HCT116 (cell line): ENCODE measurements at regions not wholly inside any gene's neighbourhood (a gene's known extent, or its start where the extent isn't known, plus 50 kb on each side); places are given as distances from the start of the nearest gene placed in this dataset.

Experiments
- ATAC-seq: fragments of 200-7000 bp; cut with Tn5 transposase; 2 replicates; pipeline ENCODE4 v1.9.1; 2020; ENCODE audit warnings: mild to moderate bottlenecking, moderate library complexity
- BruUV-seq: library from RNA; stranded (reverse); fragments of 400-500 nt; replicated peaks from 2 replicates; lab custom pipeline; 2021; lab: Mats Ljungman, UMichigan
- CTCF ChIA-PET: fragments of 300-600 bp; sonication (Branson Sonifier 250); formaldehyde crosslinking; loops from one replicate; lab custom pipeline; 2021; ENCODE audit warnings: antibody characterized with exemption; lab: Charles Lee
- POLR2A ChIA-PET: fragments of 300-600, 350-600 bp; sonication (Branson Sonifier 250); formaldehyde crosslinking; loops from one replicate; lab custom pipeline; 2021; ENCODE audit warnings: antibody characterized with exemption; lab: Charles Lee
- RAD21 ChIA-PET, 2 experiments: fragments of 300-600 bp; sonication (Branson Sonifier 250); formaldehyde crosslinking; loops; one replicate each; lab custom pipeline; 2023; ENCODE audit warnings: low total read pairs in 2 of 2; ENCODE audit not compliant: uncharacterized antibody in 2 of 2, unreplicated experiment in 2 of 2, low non-redundant PET in 1 of 2; lab: Charles Lee
- DNase-seq: peaks from one replicate; pipeline ENCODE4 v3.0.0-alpha.2; 2010; ENCODE audit warnings: low read depth, low spot score
- H2AFZ ChIP-seq: fragments of 200-600 bp; shearing (Covaris generic), sonication (generic); 2 replicates; pipeline ENCODE4 v1.6.1; 2017; ENCODE audit warnings: low read depth, mixed run types, mixed read lengths, antibody characterized with exemption, low read length; ENCODE audit not compliant: poor library complexity, severe bottlenecking
- H3K27ac ChIP-seq: 2 replicates; pipeline ENCODE4 v1.5.1; 2012; ENCODE audit warnings: low read depth, low read length
- H3K27me3 ChIP-seq: fragments of 200-600 bp; sonication (generic); 2 replicates; pipeline ENCODE4 v1.6.1; 2016; ENCODE audit warnings: mixed run types, low read length, mixed read lengths; ENCODE audit not compliant: insufficient read depth
- H3K36me3 ChIP-seq, 2 experiments: fragments of 200-500 bp in 1 of 2; fragments of 200-600 bp in 1 of 2; sonication (Bioruptor generic) in 1 of 2; sonication (generic) in 1 of 2; 2 replicates each; pipeline versions ENCODE4 v1.5.1 to v1.6.1; 2014 to 2016; ENCODE audit warnings: low read length in 2 of 2, inconsistent platforms in 1 of 2, mixed read lengths in 1 of 2, mixed run types in 1 of 2; ENCODE audit not compliant: insufficient read depth in 2 of 2, control insufficient read depth in 1 of 2
- H3K4me1 ChIP-seq, 2 experiments: fragments of 200-600 bp in 1 of 2; sonication (generic) in 1 of 2; 2 replicates each; pipeline versions ENCODE4 v1.5.1 to v1.6.1; 2012 to 2017; ENCODE audit warnings: low read length in 2 of 2, inconsistent platforms in 1 of 2, mild to moderate bottlenecking in 1 of 2, mixed read lengths in 1 of 2, mixed run types in 1 of 2, moderate library complexity in 1 of 2; ENCODE audit not compliant: insufficient read depth in 2 of 2, control insufficient read depth in 1 of 2
- H3K4me2 ChIP-seq: fragments of 200-600 bp; sonication (generic); 2 replicates; pipeline ENCODE4 v1.6.1; 2017; ENCODE audit warnings: mixed run types, low read length, mixed read lengths
- H3K4me3 ChIP-seq, 2 experiments: fragments of 200-600 bp in 1 of 2; sonication (generic) in 1 of 2; replicated peaks in 1 of 2; 2 replicates each; pipeline ENCODE4 v1.5.1; 2011 to 2016; ENCODE audit warnings: low read length in 2 of 2, control low read depth in 1 of 2, low read depth in 1 of 2, mild to moderate bottlenecking in 1 of 2, mixed read lengths in 1 of 2, mixed run types in 1 of 2
- H3K79me2 ChIP-seq: fragments of 200-600 bp; sonication (generic); 2 replicates; pipeline ENCODE4 v1.6.1; 2017; ENCODE audit warnings: mild to moderate bottlenecking, mixed run types, low read length, moderate library complexity, mixed read lengths; ENCODE audit not compliant: insufficient read depth
- H3K9ac ChIP-seq: fragments of 200-600 bp; sonication (generic); 2 replicates; pipeline ENCODE4 v1.6.1; 2016; ENCODE audit warnings: low read length, mixed read lengths
- H3K9me2 ChIP-seq: fragments of 200-600 bp; sonication (generic), shearing (Covaris generic); 2 replicates; pipeline ENCODE4 v1.6.1; 2017; ENCODE audit warnings: mixed run types, mild to moderate bottlenecking, moderate library complexity; ENCODE audit not compliant: insufficient read depth
- H3K9me3 ChIP-seq, 2 experiments: fragments of 200-500 bp in 1 of 2; fragments of 200-600 bp in 1 of 2; sonication (Bioruptor generic) in 1 of 2; sonication (generic) in 1 of 2; 2 replicates each; pipeline ENCODE4 v1.6.1; 2014 to 2017; ENCODE audit warnings: low read length in 2 of 2, mixed read lengths in 2 of 2, inconsistent platforms in 1 of 2, low read depth in 1 of 2, mild to moderate bottlenecking in 1 of 2, mixed run types in 1 of 2, moderate library complexity in 1 of 2; ENCODE audit not compliant: control insufficient read depth in 1 of 2, insufficient read depth in 1 of 2
- H4K20me1 ChIP-seq: fragments of 200-600 bp; sonication (generic), shearing (Covaris generic); 2 replicates; pipeline ENCODE4 v1.6.1; 2017; ENCODE audit warnings: mixed run types, mild to moderate bottlenecking, moderate library complexity; ENCODE audit not compliant: insufficient read depth
- CBX3 ChIP-seq: IDR thresholded peaks from 2 replicates; pipeline ENCODE4 v1.6.1; 2012; ENCODE audit warnings: low read depth
- CEBPB ChIP-seq: IDR thresholded peaks from 2 replicates; pipeline ENCODE4 v1.6.1; 2012; ENCODE audit warnings: low read depth
- EGR1 ChIP-seq: IDR thresholded peaks from 2 replicates; pipeline ENCODE4 v1.6.1; 2012; ENCODE audit warnings: low read depth
- ELF1 ChIP-seq: IDR thresholded peaks from 2 replicates; pipeline ENCODE4 v1.6.1; 2012; ENCODE audit warnings: low read depth, borderline replicate concordance
- EZH2 ChIP-seq: fragments of 200-600 bp; sonication (generic); IDR thresholded peaks from 2 replicates; pipeline ENCODE4 v1.6.1; 2017; ENCODE audit warnings: antibody characterized with exemption, mixed run types
- FOSL1 ChIP-seq: IDR thresholded peaks from 2 replicates; pipeline ENCODE4 v1.6.1; 2012; ENCODE audit warnings: low read depth
- JUND ChIP-seq: IDR thresholded peaks from 2 replicates; pipeline ENCODE4 v1.6.1; 2012
- POLR2A ChIP-seq: IDR thresholded peaks from 2 replicates; pipeline ENCODE4 v1.7.0; 2011; ENCODE audit warnings: borderline replicate concordance; ENCODE audit not compliant: insufficient read depth, insufficient read length; ENCODE audit errors: extremely low read depth
- POLR2AphosphoS5 ChIP-seq: IDR thresholded peaks from 2 replicates; pipeline ENCODE4 v1.6.1; 2011; ENCODE audit warnings: mild to moderate bottlenecking, low read depth, low read length, moderate library complexity
- RAD21 ChIP-seq: IDR thresholded peaks from 2 replicates; pipeline ENCODE4 v1.6.1; 2012; ENCODE audit warnings: low read depth, mild to moderate bottlenecking
- SIN3A ChIP-seq: IDR thresholded peaks from 2 replicates; pipeline ENCODE4 v1.6.1; 2012; ENCODE audit warnings: low read depth
- TCF7L2 ChIP-seq: IDR thresholded peaks from 2 replicates; pipeline ENCODE4 v1.7.0; 2011; ENCODE audit warnings: borderline replicate concordance, inconsistent platforms; ENCODE audit not compliant: insufficient read depth, insufficient read length; ENCODE audit errors: extremely low read depth
- YY1 ChIP-seq: IDR thresholded peaks from 2 replicates; pipeline ENCODE4 v1.6.1; 2011; ENCODE audit warnings: low read length, low read depth, moderate library complexity, mild to moderate bottlenecking; ENCODE audit not compliant: insufficient replicate concordance; ENCODE audit errors: extremely low read depth
- ZFX ChIP-seq: fragments of 450-650 bp; IDR thresholded peaks from 2 replicates; pipeline ENCODE4 v1.6.1; 2017
- ZNF274 ChIP-seq: fragments of 200-500 bp; sonication (Bioruptor generic); IDR thresholded peaks from 2 replicates; pipeline ENCODE4 v1.6.1; 2014; ENCODE audit warnings: mild to moderate bottlenecking, low read depth, low read length, inconsistent platforms
- intact Hi-C: fragments of 100-400 bp; cut with micrococcal nuclease; formaldehyde crosslinking; loops from 2 replicates; pipeline ENCODE4 v1.10.0; 2022
- TF ChIP-seq, protein P1 (sequence below): IDR thresholded peaks from 2 replicates; pipeline ENCODE4 v1.6.1; 2012; ENCODE audit warnings: low read depth
- TF ChIP-seq, protein P2 (sequence below): IDR thresholded peaks from 2 replicates; pipeline ENCODE4 v1.6.1; 2012
- TF ChIP-seq, protein P3 (sequence below), 3 experiments: fragments of 200-600 bp in 1 of 3; sonication (generic) in 1 of 3; IDR thresholded peaks in 2 of 3; conservative IDR thresholded peaks in 1 of 3; 2 replicates each; pipeline ENCODE4 v1.5.1; 2012 to 2017; ENCODE audit warnings: low read depth in 2 of 3, low read length in 2 of 3, antibody characterized with exemption in 1 of 3, borderline replicate concordance in 1 of 3, control low read depth in 1 of 3, mild to moderate bottlenecking in 1 of 3, mixed read lengths in 1 of 3, mixed run types in 1 of 3, moderate library complexity in 1 of 3; ENCODE audit not compliant: insufficient read depth in 1 of 3
- TF ChIP-seq, protein P4 (sequence below): IDR thresholded peaks from 2 replicates; pipeline ENCODE4 v1.6.1; 2012
- TF ChIP-seq, protein P5 (sequence below): IDR thresholded peaks from 2 replicates; pipeline ENCODE4 v1.6.1; 2011; ENCODE audit warnings: mild to moderate bottlenecking, low read length, moderate library complexity; ENCODE audit not compliant: insufficient replicate concordance; ENCODE audit errors: extremely low read depth

DNA sequence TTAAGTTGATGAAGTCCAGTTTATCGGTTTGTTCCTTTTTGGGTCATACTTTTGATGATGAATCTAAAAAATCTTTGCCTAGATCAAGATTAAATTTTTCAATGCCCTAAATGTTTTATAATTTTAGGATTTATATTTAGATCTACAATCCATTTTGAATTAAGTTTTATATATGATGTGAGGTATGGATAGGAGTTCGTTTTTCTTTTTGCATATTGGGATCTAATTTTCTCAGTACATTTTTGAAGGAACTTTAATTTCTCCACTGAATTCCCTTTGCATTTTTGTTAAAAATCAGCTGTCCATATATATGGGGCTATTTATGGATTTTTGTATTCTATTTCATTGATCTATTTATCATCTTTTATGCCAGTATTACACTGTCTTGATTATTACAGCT is 125.5 kb upstream of the HS3ST2 start:
- TF ChIP-seq, protein P1, sequence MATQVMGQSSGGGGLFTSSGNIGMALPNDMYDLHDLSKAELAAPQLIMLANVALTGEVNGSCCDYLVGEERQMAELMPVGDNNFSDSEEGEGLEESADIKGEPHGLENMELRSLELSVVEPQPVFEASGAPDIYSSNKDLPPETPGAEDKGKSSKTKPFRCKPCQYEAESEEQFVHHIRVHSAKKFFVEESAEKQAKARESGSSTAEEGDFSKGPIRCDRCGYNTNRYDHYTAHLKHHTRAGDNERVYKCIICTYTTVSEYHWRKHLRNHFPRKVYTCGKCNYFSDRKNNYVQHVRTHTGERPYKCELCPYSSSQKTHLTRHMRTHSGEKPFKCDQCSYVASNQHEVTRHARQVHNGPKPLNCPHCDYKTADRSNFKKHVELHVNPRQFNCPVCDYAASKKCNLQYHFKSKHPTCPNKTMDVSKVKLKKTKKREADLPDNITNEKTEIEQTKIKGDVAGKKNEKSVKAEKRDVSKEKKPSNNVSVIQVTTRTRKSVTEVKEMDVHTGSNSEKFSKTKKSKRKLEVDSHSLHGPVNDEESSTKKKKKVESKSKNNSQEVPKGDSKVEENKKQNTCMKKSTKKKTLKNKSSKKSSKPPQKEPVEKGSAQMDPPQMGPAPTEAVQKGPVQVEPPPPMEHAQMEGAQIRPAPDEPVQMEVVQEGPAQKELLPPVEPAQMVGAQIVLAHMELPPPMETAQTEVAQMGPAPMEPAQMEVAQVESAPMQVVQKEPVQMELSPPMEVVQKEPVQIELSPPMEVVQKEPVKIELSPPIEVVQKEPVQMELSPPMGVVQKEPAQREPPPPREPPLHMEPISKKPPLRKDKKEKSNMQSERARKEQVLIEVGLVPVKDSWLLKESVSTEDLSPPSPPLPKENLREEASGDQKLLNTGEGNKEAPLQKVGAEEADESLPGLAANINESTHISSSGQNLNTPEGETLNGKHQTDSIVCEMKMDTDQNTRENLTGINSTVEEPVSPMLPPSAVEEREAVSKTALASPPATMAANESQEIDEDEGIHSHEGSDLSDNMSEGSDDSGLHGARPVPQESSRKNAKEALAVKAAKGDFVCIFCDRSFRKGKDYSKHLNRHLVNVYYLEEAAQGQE, result no peak
- no peak for TF ChIP-seq CEBPB
- TF ChIP-seq, protein P2, sequence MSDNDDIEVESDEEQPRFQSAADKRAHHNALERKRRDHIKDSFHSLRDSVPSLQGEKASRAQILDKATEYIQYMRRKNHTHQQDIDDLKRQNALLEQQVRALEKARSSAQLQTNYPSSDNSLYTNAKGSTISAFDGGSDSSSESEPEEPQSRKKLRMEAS, result no peak
- TF ChIP-seq POLR2A, result no peak
- no peak for TF ChIP-seq CBX3
- no peak for TF ChIP-seq RAD21
- TF ChIP-seq EZH2, result no peak
- no peak for TF ChIP-seq ZNF274
- TF ChIP-seq, protein P3, sequence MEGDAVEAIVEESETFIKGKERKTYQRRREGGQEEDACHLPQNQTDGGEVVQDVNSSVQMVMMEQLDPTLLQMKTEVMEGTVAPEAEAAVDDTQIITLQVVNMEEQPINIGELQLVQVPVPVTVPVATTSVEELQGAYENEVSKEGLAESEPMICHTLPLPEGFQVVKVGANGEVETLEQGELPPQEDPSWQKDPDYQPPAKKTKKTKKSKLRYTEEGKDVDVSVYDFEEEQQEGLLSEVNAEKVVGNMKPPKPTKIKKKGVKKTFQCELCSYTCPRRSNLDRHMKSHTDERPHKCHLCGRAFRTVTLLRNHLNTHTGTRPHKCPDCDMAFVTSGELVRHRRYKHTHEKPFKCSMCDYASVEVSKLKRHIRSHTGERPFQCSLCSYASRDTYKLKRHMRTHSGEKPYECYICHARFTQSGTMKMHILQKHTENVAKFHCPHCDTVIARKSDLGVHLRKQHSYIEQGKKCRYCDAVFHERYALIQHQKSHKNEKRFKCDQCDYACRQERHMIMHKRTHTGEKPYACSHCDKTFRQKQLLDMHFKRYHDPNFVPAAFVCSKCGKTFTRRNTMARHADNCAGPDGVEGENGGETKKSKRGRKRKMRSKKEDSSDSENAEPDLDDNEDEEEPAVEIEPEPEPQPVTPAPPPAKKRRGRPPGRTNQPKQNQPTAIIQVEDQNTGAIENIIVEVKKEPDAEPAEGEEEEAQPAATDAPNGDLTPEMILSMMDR (IDR thresholded peaks at IDR 0.05 in 2 of 3, conservative IDR thresholded peaks at IDR 0.05 in 1 of 3; ENCODE audit: borderline replicate concordance in 1 of 3, insufficient read depth in 1 of 3, low read depth in 2 of 3, low read length in 2 of 3), result no peak
- TF ChIP-seq JUND, result no peak
- no peak for TF ChIP-seq SIN3A
- TF ChIP-seq EGR1, result no peak
- no peak for TF ChIP-seq YY1
- TF ChIP-seq, protein P4, sequence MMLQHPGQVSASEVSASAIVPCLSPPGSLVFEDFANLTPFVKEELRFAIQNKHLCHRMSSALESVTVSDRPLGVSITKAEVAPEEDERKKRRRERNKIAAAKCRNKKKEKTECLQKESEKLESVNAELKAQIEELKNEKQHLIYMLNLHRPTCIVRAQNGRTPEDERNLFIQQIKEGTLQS, result no peak
- TF ChIP-seq POLR2AphosphoS5, result no peak
- TF ChIP-seq, protein P5, sequence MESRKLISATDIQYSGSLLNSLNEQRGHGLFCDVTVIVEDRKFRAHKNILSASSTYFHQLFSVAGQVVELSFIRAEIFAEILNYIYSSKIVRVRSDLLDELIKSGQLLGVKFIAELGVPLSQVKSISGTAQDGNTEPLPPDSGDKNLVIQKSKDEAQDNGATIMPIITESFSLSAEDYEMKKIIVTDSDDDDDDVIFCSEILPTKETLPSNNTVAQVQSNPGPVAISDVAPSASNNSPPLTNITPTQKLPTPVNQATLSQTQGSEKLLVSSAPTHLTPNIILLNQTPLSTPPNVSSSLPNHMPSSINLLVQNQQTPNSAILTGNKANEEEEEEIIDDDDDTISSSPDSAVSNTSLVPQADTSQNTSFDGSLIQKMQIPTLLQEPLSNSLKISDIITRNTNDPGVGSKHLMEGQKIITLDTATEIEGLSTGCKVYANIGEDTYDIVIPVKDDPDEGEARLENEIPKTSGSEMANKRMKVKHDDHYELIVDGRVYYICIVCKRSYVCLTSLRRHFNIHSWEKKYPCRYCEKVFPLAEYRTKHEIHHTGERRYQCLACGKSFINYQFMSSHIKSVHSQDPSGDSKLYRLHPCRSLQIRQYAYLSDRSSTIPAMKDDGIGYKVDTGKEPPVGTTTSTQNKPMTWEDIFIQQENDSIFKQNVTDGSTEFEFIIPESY, result no peak
- no peak for TF ChIP-seq TCF7L2
- TF ChIP-seq ZFX, result no peak
- TF ChIP-seq ELF1, result no peak
- TF ChIP-seq FOSL1, result no peak
- Histone ChIP-seq H3K27ac (no peak overlapping the region), H3K79me2 (no peaks in the 10 kb centered on the region), H3K4me2 (no peak overlapping the region), H3K4me1 (no peaks in the 10 kb centered on the region), H3K27me3 (peaks cover 26% of the 10 kb centered on the region), H4K20me1 (no peaks in the 10 kb centered on the region; the same call in 1 of the 2 replicates), H3K9me3 (no peaks in the 10 kb centered on the region), H3K9ac (no peak overlapping the region), H3K9me2 (no peaks in the 10 kb centered on the region), H3K36me3 (no peaks in the 10 kb centered on the region), H2AFZ (no peak overlapping the region), H3K4me3 (no peak overlapping the region)
- RAD21 ChIA-PET, result no interaction called here
- BruUV-seq, result no TSS peak
- CTCF ChIA-PET, result no interaction called here
- ATAC-seq, result no peak
- intact Hi-C loops, result no loop called here
- POLR2A ChIA-PET, result no interaction called here
- no peak for DNase-seq
